ENCODE measurements at regions not wholly inside any gene's neighbourhood (a gene's known extent, or its start where the extent isn't known, plus 50 kb on each side); places are given as distances from the start of the nearest gene placed in this dataset.
"Not testable (repeated sequence)": the region's sequence is repeated elsewhere in the genome, so short reads cannot be mapped to it uniquely, and the experiment has no call there.

DNA sequence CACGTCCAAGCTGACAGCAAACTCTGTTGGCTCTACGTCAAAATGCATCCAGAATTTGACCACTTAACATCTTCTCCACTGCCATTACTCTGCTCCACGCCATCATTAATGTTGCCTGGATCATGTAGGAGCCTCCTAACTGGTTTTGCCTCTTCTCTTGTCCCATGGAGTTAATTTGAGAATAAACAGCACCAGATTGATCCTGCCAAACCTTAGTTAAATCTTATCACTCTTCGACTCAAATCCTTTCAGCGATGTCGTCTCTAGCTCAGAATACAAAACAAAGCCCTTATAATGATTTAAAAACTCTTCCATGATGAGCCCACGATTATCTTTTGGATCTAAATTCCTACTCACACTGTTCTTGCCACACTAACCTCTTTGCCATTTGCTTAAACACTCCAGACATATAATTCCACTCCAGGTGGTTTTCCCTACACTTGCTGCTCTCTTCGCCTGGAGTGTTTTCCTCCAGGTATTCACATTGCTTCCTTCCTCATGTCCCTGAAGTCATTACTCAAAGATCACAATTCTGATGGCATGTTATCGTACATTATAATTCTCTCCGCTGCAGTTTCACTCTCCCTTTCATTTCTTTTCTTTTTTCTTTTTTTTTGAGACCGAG lies 90.7 kb upstream of the KCNK2 start:
- no peak for DNase-seq

DNA sequence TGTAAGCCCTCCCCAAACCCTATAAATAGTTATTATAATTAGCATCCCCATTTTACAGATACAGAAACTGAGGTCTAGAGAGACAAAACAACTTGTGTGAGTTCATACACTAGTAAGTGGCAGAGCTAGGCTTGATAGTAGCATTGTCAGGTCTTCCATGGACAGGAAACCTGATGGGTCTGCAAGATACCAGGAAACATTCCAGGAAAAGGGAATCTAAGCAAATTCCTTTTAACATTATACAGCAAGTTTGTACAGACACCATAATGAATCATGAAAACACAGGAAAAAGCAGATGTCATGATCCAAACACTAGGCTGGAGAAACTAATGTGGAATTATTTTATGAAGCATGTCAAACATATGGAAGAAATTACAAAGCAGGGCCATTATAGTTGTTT lies 89.1 kb upstream of the KCNK2 start:
- no peak for DNase-seq

DNA sequence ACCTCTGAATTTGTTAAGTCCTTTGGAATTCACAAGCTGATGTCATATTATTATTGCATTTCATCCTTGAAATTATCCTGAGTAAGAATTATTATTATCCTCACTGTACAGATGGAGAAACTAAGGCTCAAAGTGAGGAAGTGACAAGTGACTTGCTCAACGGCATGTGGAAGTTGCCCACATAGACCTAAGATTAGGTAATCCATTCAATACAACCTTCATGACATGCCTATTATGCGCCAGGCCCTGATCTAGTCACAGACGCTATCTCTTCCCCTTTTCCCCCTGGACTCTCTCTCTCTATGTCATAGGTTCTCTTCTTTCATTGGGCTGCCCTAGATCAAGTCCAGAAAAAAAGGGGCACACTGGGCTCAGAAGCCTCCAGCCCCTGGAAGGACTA lies 84.9 kb upstream of the KCNK2 start:
- DNase-seq = no peak

DNA sequence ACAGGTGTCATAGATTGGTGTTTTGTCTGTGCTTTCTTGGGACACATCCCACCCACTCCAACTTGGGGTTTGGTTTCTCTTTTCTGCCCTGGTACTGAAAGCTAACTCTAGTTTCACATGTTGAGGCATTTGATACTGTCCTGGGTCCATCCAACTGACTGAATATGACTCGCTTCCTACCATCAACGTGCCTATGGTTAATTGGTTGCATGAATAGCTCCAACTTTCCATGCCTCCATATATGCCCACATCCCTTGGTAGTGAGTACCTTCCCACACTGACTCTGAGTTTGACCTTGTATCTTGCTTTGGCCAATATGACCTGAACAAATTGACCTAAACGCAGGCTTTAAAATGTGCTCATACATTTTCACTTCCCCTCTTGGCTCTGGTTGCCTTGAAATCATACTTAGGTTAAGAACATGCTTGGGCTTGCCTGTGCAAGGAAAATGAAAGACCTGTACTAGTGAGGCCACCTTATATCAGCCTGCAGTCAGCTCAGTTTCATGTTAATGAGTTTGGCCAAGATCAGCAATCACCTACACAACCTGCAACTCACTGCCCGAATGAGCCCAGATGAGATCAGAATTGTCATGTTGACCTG lies 81.0 kb upstream of the KCNK2 start:
- no peak for DNase-seq

DNA sequence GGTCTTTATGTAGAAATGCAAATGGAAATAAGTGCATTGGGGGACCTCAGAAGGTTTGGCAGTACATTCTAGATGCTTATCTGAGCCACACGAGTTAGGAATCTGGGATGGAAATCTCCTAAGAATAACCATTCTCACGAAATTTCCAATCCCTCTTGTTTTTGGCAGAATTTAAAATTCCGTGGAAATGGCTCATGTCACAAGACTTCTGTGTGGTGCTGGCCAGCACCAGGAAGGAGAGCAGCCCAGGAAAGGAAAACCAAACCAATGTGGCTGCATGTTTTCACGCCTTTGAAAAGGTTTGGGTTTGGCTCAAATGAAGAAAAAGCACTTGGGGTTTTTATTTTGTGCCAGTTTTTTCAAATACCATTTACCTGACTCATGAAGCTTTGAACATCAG lies 80.1 kb upstream of the KCNK2 start:
- DNase-seq = no peak

DNA sequence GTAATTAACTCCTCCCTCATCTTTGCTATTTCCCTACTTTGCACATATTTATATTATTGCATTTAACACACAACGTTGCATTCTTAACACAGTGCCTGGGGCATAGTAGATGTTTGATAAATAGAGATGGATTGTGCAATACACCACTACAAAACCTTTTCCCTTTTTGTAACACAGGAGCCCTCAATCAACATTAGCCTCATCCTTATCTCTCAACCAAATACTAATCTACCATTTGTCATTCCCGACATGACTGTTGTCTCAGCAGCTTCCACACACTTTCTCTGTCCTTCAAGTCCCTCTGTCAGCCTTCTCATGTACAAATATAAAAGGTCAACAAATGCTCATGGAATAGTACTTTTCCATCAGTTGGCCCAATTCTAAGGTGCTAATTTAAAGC lies 78.9 kb upstream of the KCNK2 start:
- DNase-seq = no peak

DNA sequence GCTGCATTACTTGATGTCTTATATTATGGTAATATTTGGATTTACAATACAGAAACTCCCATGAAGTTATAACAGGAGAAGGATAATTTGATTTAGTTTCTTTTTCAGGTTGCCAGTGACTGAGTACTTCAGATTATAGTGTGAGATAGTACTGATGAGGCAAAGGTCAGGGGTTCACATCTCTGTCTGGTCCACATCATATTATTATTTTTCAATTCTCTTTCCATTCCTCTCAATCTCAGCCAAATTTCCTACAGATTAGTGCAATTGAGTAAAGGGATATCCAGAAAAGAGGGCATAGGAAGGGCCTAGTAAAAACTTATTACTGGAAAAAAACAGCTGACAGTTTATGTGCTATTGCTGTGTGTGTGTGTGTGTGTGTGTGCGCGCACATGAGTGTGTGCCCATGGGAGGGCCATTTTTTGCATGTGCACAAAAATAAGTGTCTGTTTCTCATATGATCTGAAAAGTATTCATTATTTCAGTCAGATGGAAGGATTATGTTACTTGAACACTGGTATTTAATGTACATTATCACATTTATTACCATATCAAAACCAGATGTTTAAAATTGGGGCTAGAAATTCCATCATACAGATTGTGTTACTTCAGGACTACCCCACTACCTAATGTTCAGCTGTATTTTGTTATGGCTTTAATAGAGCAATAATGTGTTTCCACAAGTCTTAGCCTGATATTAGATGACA lies 78.3 kb upstream of the KCNK2 start:
- no peak for DNase-seq

DNA sequence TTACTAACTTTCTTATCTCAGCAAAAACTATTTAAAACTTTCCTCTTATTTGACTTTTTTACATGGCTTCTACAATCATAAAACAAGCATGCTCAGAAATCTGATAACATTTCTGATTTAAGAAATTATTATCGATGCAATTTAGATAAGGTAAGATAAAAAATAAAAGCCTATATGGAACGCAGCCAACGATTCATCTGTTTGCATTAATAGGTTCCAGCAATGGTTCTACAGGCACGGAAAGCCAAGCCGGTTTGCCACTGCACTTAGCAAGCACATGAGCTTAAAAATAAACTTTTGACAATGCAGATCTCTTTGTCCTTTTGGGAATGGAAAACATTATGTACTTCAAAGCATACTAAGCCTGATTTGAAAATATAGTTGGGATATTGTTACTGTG lies 77.5 kb upstream of the KCNK2 start:
- no peak for DNase-seq

DNA sequence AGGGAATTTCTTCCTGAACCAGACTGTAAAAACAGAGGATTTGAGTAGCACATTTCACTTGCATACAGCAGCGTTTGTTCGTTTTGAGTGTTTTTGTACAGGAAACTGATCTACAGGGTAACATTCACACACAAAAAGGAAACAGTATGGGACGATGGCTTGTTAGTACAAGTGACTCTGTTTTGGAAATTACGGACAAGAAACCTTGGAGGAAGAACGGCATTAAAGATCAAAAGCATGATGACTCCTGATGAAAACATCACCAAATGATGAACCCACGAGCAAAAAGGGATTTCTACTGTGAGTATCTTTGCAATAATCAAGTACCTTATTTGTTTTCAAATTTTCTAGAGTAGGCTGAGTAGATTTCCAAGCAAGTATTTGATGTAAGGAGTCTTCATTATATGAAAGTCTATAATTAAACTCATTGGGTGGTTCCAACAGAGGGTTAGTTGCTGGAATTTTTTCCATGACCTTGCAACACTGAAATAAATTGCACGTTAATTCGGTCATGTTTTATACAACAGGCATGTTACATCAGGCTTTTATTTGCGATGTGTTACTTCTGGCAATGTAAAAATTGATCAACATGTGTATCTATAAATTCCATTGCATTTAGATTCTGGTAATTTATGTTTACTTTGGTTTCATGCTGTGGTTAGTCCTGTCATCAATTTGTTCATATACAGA lies 76.7 kb upstream of the KCNK2 start:
- DNase-seq = no peak

DNA sequence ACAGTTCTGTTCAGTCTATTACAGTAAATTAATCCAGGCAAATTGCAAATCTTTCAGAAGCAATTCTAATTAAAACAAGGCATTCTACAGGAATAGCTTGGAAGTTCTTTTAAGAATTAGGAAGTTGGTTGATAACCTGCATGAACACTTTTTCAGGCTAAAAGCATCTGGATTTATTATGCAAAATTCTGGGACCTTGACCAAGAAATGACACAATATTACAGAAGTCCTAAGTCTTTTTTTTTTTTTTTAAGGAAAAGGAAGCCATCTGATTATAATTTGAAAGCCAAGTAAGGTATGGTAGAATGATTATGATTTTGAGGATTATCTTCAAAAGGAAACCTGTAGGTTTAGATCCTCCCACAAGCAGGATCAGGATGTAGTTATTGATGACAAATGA lies 74.7 kb upstream of the KCNK2 start:
- DNase-seq = no peak

DNA sequence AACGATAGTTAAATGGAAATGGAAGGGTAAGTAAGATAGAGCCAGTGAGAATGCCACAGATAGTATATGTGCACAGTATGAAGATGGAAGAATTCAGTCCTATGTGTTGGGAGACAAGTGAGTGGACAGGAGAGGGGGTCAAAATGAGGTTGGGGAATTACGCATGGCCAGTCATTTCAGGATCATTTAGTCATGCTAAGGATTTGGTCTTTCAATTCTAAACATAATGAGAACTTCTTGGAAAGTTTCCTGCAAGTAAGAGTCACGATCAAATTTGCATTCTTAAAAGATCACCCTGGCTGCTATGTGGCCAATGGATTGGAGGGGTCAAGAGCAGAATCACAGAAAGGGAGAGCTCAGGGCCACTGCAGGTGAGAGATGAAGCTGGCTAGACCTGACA lies 64.0 kb upstream of the KCNK2 start:
- no peak for DNase-seq

DNA sequence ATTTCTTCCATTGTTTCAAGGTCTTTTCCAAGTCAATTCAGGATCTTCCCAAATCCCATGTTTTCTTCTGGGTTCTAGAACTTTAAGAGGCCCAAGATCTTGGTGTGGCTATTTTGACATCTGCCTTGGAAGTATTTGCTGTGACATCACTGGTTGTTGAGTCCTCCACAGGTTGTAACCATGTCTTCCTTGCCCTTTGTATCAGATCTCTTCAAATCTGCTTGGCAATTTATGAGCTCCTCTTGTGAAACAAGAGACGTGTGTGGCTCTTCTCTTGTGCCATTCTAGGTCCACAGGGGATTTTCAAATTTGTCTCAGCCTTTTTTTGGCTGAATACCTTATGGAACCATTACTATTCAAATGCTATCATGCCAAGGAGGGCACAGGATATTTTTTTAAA lies 60.3 kb upstream of the KCNK2 start:
- no peak for DNase-seq

DNA sequence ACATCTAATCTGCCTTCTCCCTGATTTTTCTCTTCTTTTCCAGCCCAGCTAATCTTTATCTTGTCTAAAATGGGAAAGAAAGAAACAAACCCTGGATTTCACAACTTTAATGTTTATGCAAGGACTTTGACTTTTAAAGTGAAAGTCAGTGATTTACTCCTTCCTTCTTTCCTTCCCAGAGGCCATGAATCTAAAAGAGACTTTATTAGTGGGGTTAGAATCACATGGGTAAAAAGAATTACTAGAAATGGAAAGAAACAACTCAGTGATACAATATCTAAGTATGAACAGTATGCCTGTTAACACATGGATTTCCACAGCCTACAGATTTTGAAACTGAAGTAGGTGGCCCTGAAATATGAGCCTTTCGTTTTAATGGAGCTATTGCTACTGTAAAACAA lies 59.8 kb upstream of the KCNK2 start:
- DNase-seq = no peak

DNA sequence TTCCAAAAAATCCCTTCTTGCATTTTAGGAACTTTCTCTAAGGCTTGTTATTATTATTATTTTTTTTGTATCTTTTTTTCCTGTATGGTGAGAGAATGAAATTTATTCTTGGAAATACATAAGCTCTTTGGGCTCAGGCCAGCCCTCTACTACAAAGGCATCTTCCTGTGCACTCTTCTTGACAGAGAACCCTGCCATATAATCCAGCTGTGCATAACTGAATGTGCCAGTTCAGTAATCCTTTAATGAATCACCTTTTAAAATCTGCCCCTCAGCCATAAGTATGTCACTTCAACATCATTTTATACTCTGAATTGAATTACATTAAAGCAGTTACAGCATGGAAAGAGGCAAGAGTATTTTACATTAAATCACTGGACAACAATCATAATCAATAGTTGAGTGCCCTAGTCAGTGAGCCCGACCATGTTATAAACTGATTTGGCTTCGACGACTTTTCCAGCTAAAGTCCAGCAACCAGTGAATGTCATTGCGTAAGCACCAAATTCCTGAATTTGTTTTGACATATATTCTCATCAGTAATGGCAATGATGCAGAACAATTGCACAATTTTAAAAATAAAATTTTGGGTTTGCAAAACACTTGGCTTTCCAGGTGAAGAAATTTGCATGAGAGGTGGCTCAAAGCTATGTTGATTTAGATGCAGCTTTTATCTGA lies 59.2 kb upstream of the KCNK2 start:
- DNase-seq = no peak

DNA sequence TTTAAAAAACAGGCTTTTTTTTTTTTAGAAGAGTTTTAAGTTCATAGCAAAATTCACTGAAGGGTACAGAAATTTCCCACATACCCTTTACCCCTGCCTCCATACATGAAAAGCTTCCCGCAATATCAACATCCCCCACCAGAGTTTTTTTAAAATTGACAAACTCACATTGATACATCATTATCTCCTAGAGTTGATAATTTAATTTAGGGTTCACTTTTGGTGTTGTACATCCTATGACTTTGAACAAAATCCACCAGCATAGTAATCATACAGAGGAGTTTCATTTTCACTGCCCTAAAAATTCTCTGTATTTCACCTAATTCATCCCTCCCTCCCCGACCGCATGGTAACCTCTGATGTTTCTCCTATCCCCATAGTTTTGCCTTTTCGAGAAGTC lies 53.6 kb upstream of the KCNK2 start:
- no peak for DNase-seq

DNA sequence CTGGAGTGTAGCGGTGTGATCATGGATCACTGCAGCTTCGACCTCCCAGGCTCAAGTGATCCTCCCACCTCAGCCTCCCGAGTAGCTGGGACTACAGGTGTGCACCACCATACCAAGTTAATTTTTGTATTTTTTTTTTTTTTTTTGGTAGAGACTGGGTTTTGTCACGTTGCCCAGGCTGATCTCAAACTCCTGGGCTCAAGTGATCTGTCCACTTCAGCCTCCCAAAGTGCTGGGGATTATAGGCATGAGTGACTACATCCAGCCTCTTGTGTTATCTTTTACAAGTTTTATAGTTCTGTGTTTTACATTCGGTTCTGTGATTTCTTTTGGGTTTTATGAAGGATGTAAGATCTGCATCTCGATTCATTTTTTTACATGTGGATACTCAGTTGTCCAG lies 52.0 kb upstream of the KCNK2 start:
- not testable (repeated sequence) for DNase-seq

DNA sequence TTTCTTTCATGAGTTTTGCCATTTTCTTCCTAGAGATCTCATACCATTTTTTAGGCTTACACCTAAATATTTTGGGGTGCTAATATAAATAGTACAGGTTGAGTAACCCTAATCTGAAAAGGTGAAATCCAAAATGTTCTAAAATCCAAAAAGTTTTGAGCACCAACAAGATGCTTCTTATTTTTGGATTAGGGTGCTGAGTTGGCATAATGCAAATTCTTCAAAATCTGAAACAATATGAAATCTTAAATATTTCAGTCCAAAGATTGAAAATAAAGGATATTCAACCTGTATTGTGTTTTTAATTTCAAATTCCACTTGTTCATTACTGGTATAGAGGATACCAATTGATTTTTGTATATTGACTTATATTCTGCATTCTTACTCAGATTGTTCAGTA lies 51.1 kb upstream of the KCNK2 start:
- no peak for DNase-seq
